ENCODE measurements at regions not wholly inside any gene's neighbourhood (a gene's known extent, or its start where the extent isn't known, plus 50 kb on each side); places are given as distances from the start of the nearest gene placed in this dataset.
"Not testable (repeated sequence)": the region's sequence is repeated elsewhere in the genome, so short reads cannot be mapped to it uniquely, and the experiment has no call there.

DNA sequence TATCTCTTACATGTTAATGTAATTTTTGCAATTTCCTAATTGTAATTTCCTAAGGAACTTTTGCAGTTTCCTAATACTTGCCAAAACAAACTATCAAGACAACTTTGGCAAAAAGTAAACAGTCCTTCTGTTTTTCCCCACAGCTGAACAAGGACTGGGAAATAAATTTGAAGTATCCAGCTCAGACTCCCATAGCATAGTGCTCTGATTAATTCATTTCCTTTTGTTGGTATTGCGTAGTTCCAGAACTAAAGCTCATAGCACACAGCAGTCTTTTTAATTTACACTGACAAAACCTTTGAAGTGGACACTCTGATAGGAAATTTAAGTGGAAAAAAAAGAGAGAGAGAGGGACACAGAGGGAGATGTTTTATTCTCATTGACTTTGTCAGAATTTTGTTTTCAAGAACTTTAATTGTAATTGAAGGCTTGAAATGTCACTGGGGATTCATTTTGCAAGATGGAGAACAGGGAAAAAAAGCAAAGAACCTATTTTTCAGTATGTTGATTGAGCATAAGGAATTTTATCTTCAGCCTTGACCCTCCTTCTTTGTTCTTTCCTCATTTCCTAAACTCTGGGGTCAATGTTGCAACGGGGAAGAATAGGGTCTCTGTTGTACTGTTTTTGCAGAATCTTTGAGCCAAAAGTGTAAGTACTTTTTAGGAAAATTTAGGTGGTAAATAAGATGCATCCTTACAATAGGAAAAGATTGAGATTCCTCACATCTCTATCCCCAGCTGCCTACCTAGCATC, 232.2 kb upstream of the NPSR1 start:
- no peaks in the 10 kb centered on the region for H3K27me3 Mint-ChIP-seq
- H3K4me1 Mint-ChIP-seq (ENCODE audit: low read depth) = no peaks in the 10 kb centered on the region

DNA sequence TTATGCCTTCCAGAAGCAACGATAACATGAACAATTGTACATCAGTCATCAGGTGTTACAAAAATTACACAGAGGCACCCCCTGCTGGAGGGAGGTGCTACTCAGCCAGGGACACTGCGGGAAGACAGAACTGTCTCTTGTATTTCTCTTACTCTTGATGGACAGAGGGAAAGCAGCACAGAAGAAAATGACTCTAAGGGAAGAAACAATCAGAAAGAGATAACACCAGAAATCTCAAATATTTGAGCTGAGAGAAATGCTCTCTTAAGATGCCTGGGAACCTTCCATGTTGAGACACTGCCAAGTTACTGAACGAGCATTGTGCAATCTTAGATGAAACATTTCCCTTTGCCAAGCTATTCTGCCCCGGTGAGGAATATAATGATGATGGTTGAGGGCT, 227.6 kb upstream of the NPSR1 start:
- Mint-ChIP-seq H3K27me3 (no peaks in the 10 kb centered on the region), H3K4me3 (no peak overlapping the region), H3K27ac (no peak overlapping the region), H3K9me3 (ENCODE audit: low read depth) (peaks cover 3% of the 10 kb centered on the region), H3K4me1 (ENCODE audit: low read depth) (no peaks in the 10 kb centered on the region), H3K36me3 (no peaks in the 10 kb centered on the region)

More for the DNA sequence above, 232.2 kb upstream of the NPSR1 start:
- Mint-ChIP-seq H3K4me3 (no peak overlapping the region), H3K27ac (no peak overlapping the region), H3K9me3 (ENCODE audit: low read depth) (peaks cover 3% of the 10 kb centered on the region), H3K36me3 (no peaks in the 10 kb centered on the region)

GRCh38 chr7:34438436-34438835, 219.6 kb upstream of the NPSR1 start:
- Mint-ChIP-seq H3K27ac (no peak overlapping the region), H3K4me3 (no peak overlapping the region), H3K9me3 (ENCODE audit: low read depth) (peaks cover 14% of the 10 kb centered on the region), H3K4me1 (ENCODE audit: low read depth) (no peaks in the 10 kb centered on the region), H3K27me3 (no peaks in the 10 kb centered on the region), H3K36me3 (no peaks in the 10 kb centered on the region)

DNA sequence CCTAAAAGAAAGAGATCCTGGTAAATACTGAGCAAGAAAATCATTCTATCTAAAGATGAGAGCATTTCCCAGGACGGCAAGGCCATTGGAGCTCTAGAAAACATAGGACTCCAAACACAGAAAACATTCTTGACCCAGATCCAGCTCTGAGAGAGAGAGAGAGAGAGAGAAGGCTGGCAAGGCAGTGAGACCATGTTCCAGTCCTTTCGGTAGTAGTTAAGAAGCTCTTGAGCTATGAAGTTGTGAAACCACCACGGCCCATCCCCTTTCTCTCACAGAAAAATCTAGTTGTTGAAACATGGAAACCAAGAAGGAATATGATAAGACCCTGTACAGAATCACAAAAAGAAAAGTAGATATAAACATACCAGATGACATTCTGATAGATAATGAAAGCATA, 212.4 kb upstream of the NPSR1 start:
- no peak overlapping the region for H3K27ac Mint-ChIP-seq

DNA sequence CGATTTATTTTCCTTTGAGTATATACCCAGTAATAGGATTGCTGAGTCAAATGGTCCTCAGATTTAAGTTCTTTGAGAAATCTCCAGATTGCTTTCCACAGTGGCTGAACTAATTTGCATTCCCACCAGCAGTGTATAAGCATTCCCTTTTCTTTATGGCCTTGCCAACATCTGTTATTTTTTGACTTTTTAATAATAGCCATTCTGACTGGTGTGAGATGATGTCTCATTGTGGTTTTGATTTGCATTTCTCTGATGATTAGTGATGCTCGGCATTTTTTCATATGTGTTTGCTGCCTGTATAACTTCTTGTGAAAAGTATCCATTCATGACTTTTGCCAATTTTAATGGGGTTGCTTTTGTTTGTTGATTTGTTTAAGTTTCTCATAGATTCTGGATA, 209.5 kb upstream of the NPSR1 start:
- not testable (repeated sequence) for H3K4me1 Mint-ChIP-seq (ENCODE audit: low read depth); H3K27ac Mint-ChIP-seq; H3K36me3 Mint-ChIP-seq

More for the DNA sequence above, 212.4 kb upstream of the NPSR1 start:
- H3K36me3 Mint-ChIP-seq = no peaks in the 10 kb centered on the region
- no peaks in the 10 kb centered on the region for H3K4me1 Mint-ChIP-seq (ENCODE audit: low read depth)
- no peak overlapping the region for H3K4me3 Mint-ChIP-seq
- peaks cover 21% of the 10 kb centered on the region for H3K9me3 Mint-ChIP-seq (ENCODE audit: low read depth)
- no peaks in the 10 kb centered on the region for H3K27me3 Mint-ChIP-seq

GRCh38 chr7:34449765-34450164, 208.3 kb upstream of the NPSR1 start:
- H3K36me3 Mint-ChIP-seq = no peaks in the 10 kb centered on the region
- no peak overlapping the region for H3K27ac Mint-ChIP-seq
- H3K4me3 Mint-ChIP-seq = no peak overlapping the region
- H3K4me1 Mint-ChIP-seq (ENCODE audit: low read depth) = no peaks in the 10 kb centered on the region
- H3K9me3 Mint-ChIP-seq (ENCODE audit: low read depth) = peaks cover 11% of the 10 kb centered on the region
- H3K27me3 Mint-ChIP-seq = no peaks in the 10 kb centered on the region

More for the DNA sequence above, 209.5 kb upstream of the NPSR1 start:
- H3K27me3 Mint-ChIP-seq, H3K4me3 Mint-ChIP-seq: not testable (repeated sequence)
- peaks cover 13% of the 10 kb centered on the region for H3K9me3 Mint-ChIP-seq (ENCODE audit: low read depth)

- Mint-ChIP-seq H3K9me3 (ENCODE audit: low read depth) (peaks cover 8% of the 10 kb centered on the region), H3K36me3 (no peaks in the 10 kb centered on the region), H3K4me1 (ENCODE audit: low read depth) (no peaks in the 10 kb centered on the region), H3K27me3 (no peaks in the 10 kb centered on the region), H3K27ac (no peak overlapping the region), H3K4me3 (no peak overlapping the region)
Observed at GRCh38 chr7:34451183-34451582, 206.8 kb upstream of the NPSR1 start.

DNA sequence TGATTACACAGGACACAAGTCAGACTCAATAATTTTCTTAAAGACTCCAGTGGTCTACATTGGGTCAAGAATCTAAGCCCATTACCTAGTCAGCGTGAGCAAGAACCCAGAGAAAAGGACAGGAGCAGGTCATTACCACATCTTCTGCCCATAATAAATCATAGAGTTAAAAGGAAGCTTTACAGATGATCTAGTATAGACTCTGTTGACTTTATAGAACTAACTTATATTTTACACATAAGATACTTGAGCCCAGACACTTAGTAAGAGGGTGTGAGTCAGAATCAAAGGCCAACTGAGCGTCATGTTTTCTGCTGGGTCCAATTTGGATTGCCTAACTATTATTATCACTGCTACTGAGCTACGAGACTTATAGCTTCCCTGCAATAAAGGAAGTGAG, 206.1 kb upstream of the NPSR1 start:
- H3K4me3 Mint-ChIP-seq = no peak overlapping the region
- no peaks in the 10 kb centered on the region for H3K27me3 Mint-ChIP-seq
- H3K4me1 Mint-ChIP-seq (ENCODE audit: low read depth) = no peaks in the 10 kb centered on the region
- H3K9me3 Mint-ChIP-seq (ENCODE audit: low read depth) = peaks cover 7% of the 10 kb centered on the region
- no peak overlapping the region for H3K27ac Mint-ChIP-seq
- H3K36me3 Mint-ChIP-seq = no peaks in the 10 kb centered on the region

DNA sequence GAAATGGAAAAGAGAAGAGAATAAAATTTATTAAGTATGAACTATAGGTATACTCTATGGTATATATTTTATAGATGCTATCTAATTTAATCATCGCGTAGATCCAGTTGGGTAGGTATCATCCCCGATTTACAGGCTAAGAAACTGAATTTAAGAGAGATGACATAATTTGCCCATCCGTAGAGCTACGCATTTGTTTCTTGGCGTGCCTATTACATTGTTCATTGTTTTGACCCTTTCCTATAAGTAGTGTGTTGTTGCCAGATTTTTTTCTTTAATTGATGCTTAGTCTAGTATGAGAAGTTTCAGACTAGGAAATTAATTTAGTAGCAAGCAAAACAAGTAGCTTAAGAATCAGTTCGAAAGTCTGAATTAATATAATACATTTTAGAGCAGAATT, 205.7 kb upstream of the NPSR1 start:
- Mint-ChIP-seq H3K4me3 (no peak overlapping the region), H3K36me3 (no peaks in the 10 kb centered on the region), H3K27ac (no peak overlapping the region), H3K4me1 (ENCODE audit: low read depth) (no peaks in the 10 kb centered on the region), H3K9me3 (ENCODE audit: low read depth) (peaks cover 6% of the 10 kb centered on the region), H3K27me3 (no peaks in the 10 kb centered on the region)

DNA sequence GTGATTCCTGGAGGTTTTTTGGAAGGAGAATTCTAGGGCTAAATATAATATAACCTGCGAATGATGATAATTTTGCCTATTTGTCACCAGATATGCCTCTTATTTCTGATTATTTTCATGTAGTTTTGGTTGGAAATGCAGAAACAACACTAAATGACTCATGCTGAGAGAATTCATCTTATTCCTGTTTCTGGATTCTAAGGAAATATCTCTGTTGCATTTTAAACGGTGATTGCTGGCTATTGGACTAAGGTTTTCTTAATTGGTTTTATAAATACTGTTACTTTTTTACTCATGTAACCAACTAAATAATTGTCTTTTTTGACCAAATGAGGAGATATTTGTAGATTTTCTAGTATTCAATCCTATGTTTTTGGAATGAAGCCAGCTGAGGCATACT, 204.9 kb upstream of the NPSR1 start:
- no peaks in the 10 kb centered on the region for H3K4me1 Mint-ChIP-seq (ENCODE audit: low read depth)
- peaks cover 3% of the 10 kb centered on the region for H3K9me3 Mint-ChIP-seq (ENCODE audit: low read depth)
- no peak overlapping the region for H3K27ac Mint-ChIP-seq
- H3K4me3 Mint-ChIP-seq = no peak overlapping the region
- H3K27me3 Mint-ChIP-seq = no peaks in the 10 kb centered on the region
- no peaks in the 10 kb centered on the region for H3K36me3 Mint-ChIP-seq

DNA sequence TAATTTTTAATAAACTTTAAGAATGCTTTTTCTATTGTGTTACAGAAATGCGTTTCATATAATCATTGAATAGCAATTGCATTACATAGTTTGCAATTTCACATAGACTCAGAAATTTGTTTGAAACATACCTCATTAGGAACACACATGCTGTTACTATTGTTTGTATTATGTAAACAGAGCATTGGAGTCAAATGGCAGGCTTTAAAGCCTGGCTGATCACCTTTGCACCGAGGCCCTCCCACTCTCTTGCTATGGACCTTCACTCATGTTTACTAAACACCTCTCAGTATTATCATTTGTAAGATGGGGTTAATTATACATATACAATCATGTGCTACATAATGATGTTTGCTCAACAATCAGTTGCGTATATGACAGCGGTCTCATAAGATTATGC, 203.6 kb upstream of the NPSR1 start:
- Mint-ChIP-seq H3K9me3 (ENCODE audit: low read depth) (peaks cover 6% of the 10 kb centered on the region), H3K4me3 (no peak overlapping the region)

GRCh38 chr7:34457329-34457728, 200.7 kb upstream of the NPSR1 start:
- Mint-ChIP-seq H3K36me3 (no peaks in the 10 kb centered on the region), H3K27ac (no peak overlapping the region), H3K9me3 (ENCODE audit: low read depth) (peaks cover 3% of the 10 kb centered on the region), H3K4me3 (no peak overlapping the region), H3K4me1 (ENCODE audit: low read depth) (no peaks in the 10 kb centered on the region), H3K27me3 (no peaks in the 10 kb centered on the region)

More for the DNA sequence above, 203.6 kb upstream of the NPSR1 start:
- H3K27me3 Mint-ChIP-seq = no peaks in the 10 kb centered on the region
- H3K36me3 Mint-ChIP-seq = no peaks in the 10 kb centered on the region
- H3K4me1 Mint-ChIP-seq (ENCODE audit: low read depth) = no peaks in the 10 kb centered on the region
- no peak overlapping the region for H3K27ac Mint-ChIP-seq

- Mint-ChIP-seq H3K9me3 (ENCODE audit: low read depth) (peaks cover 9% of the 10 kb centered on the region), H3K4me3 (no peak overlapping the region), H3K27me3 (no peaks in the 10 kb centered on the region), H3K36me3 (no peaks in the 10 kb centered on the region), H3K27ac (no peak overlapping the region), H3K4me1 (ENCODE audit: low read depth) (no peaks in the 10 kb centered on the region)
Observed at GRCh38 chr7:34463830-34464229, 194.2 kb upstream of the NPSR1 start.

DNA sequence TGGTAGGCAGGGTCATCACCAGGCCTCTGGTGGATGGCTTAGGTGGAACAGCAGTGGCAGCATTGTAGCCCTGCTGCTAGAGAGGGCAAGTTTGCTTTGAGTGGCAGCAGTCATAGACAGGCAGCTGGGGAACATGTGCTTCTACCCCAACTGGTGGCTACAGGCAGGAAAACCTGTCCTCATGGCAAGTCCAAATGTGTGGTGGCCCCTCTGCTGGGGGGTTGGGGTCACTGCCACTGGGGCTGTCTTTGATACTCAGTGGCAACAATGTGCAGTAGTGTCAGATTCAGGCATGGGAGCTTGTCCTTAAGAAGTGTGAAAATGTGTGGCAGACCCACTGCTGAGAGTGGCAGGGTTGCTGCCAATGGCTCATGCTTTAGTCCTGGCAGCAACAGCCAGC, 186.2 kb upstream of the NPSR1 start:
- no peaks in the 10 kb centered on the region for H3K27me3 Mint-ChIP-seq
- H3K4me3 Mint-ChIP-seq = no peak overlapping the region
- H3K36me3 Mint-ChIP-seq = no peaks in the 10 kb centered on the region
- no peaks in the 10 kb centered on the region for H3K4me1 Mint-ChIP-seq (ENCODE audit: low read depth)
- no peak overlapping the region for H3K27ac Mint-ChIP-seq
- H3K9me3 Mint-ChIP-seq (ENCODE audit: low read depth) = peaks cover 18% of the 10 kb centered on the region

DNA sequence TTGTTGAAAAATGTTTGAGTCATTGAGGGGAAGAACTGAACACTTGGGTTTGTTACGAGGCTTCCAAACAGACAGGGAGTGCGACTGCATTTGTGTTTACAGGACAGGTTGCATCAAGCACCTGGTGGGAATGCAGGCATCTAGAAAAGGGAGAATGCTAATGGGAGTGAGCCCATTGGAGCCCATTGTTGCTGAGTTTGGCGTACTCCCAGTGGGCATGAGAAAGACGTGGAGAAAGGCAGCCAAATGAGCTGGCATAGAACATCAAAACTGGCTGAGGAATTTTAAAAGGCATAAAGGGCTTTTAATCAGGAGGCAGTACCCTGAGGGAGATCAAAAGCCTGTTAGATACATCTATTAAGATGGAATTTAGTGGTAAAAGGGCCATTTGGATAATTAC, 171.6 kb upstream of the NPSR1 start:
- H3K27me3 Mint-ChIP-seq = no peaks in the 10 kb centered on the region
- peaks cover 4% of the 10 kb centered on the region for H3K36me3 Mint-ChIP-seq
- no peak overlapping the region for H3K27ac Mint-ChIP-seq
- no peaks in the 10 kb centered on the region for H3K4me1 Mint-ChIP-seq (ENCODE audit: low read depth)
- H3K9me3 Mint-ChIP-seq (ENCODE audit: low read depth) = peaks cover 9% of the 10 kb centered on the region
- H3K4me3 Mint-ChIP-seq = no peak overlapping the region

DNA sequence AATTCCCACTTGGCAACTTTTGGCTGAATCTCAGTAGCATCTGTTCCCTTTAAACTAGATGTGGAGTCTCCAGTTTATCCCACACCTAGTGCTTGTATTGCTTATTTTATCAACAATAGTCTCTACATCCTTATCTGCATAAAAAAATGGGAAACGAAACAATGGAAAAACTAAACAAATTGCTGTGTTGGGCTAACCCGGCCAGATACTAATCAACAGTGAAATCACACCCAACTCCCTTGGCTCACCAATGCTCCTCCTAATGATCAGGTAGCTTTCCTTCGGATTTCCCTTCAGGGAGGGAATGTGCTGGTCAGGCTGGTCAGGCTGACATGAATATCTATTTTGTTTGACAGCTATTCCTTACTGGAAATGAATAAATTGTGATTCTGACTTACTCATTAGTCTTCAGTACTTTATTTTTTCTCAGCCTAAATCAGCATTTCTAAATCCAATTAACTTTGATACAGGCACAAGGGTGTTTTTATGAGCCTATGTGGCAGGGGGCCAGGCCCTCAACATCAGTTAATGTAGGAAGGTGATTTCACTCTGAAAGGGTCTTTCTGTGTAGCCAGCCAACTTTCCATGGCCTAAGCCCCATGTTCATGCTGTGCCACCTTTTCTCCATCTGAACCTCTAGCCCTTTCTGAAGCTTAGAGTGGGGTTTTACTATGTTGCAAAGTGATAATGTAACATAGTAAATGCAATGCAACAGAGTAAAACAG, 170.5 kb upstream of the NPSR1 start:
- Mint-ChIP-seq H3K27ac (no peak overlapping the region), H3K4me3 (no peak overlapping the region), H3K36me3 (peaks cover 4% of the 10 kb centered on the region), H3K4me1 (ENCODE audit: low read depth) (no peaks in the 10 kb centered on the region), H3K27me3 (no peaks in the 10 kb centered on the region), H3K9me3 (ENCODE audit: low read depth) (peaks cover 9% of the 10 kb centered on the region)
